GM23248 (cell line): ENCODE measurements at regions not wholly inside any gene's neighbourhood (a gene's known extent, or its start where the extent isn't known, plus 50 kb on each side); places are given as distances from the start of the nearest gene placed in this dataset.

ENCODE experiments used
- DNase-seq: peaks from one replicate; pipeline ENCODE4 v3.0.0-alpha.2; 2015
- H2AFZ ChIP-seq: fragments of 200-600 bp; sonication (generic); 2 replicates; pipeline ENCODE4 v1.6.1; 2016; ENCODE audit warnings: antibody characterized with exemption
- H3F3A ChIP-seq: fragments of 200-600 bp; sonication (generic); 2 replicates; pipeline ENCODE4 v1.6.1; 2016; ENCODE audit warnings: mild to moderate bottlenecking, antibody characterized with exemption, mixed run types; ENCODE audit not compliant: insufficient read depth
- H3K27ac ChIP-seq: fragments of 200-600 bp; sonication (generic); 2 replicates; pipeline ENCODE4 v1.5.1; 2016; ENCODE audit warnings: mild to moderate bottlenecking
- H3K27me3 ChIP-seq: fragments of 200-600 bp; sonication (generic); replicated peaks from 2 replicates; pipeline ENCODE4 v1.6.1; 2016; ENCODE audit warnings: mild to moderate bottlenecking; ENCODE audit not compliant: insufficient read depth
- H3K36me3 ChIP-seq: fragments of 200-600 bp; sonication (generic); 2 replicates; pipeline ENCODE4 v1.6.1; 2016; ENCODE audit warnings: low read depth, mild to moderate bottlenecking
- H3K4me1 ChIP-seq: fragments of 200-600 bp; sonication (generic); 2 replicates; pipeline ENCODE4 v1.6.1; 2016; ENCODE audit warnings: mild to moderate bottlenecking; ENCODE audit not compliant: insufficient read depth
- H3K4me2 ChIP-seq: fragments of 200-600 bp; sonication (generic); one replicate; pipeline ENCODE4 v1.6.1; 2016; ENCODE audit warnings: mild to moderate bottlenecking; ENCODE audit not compliant: unreplicated experiment
- H3K4me3 ChIP-seq: fragments of 200-600 bp; sonication (generic); 2 replicates; pipeline ENCODE4 v1.5.1; 2016; ENCODE audit warnings: mild to moderate bottlenecking
- H3K79me2 ChIP-seq: fragments of 200-600 bp; sonication (generic); 2 replicates; pipeline ENCODE4 v1.6.1; 2016; ENCODE audit warnings: mild to moderate bottlenecking; ENCODE audit not compliant: insufficient read depth
- H3K9ac ChIP-seq: fragments of 200-600 bp; sonication (generic); 2 replicates; pipeline ENCODE4 v1.6.1; 2016; ENCODE audit warnings: mild to moderate bottlenecking
- H3K9me2 ChIP-seq: fragments of 200-600 bp; sonication (generic); 2 replicates; pipeline ENCODE4 v1.6.1; 2016; ENCODE audit warnings: mixed run types, mild to moderate bottlenecking, moderate library complexity; ENCODE audit not compliant: insufficient read depth
- H3K9me3 ChIP-seq: fragments of 200-600 bp; sonication (generic); one replicate; pipeline ENCODE4 v1.6.1; 2017; ENCODE audit warnings: low read depth
- H4K20me1 ChIP-seq: fragments of 200-600 bp; sonication (generic); 2 replicates; pipeline ENCODE4 v1.6.0; 2016; ENCODE audit not compliant: insufficient read depth
- EZH2 ChIP-seq: fragments of 200-600 bp; sonication (generic); IDR thresholded peaks from 2 replicates; pipeline ENCODE4 v1.6.1; 2018; ENCODE audit warnings: antibody characterized with exemption, mild to moderate bottlenecking; ENCODE audit not compliant: insufficient read depth, poor library complexity, severe bottlenecking
- EZH2phosphoT487 ChIP-seq: fragments of 200-600 bp; sonication (generic); IDR thresholded peaks from 2 replicates; pipeline ENCODE4 v1.6.1; 2018; ENCODE audit warnings: antibody characterized with exemption, moderate library complexity, mild to moderate bottlenecking, low read depth; ENCODE audit not compliant: insufficient read depth
- WGBS, 2 experiments: methylation state at CpG; one replicate each; pipeline ENCODE4 v1.1.6; 2015 to 2017; ENCODE audit warnings: low lambda C conversion rate in 2 of 2, low coverage in 1 of 2; ENCODE audit errors: missing lambda C conversion rate in 2 of 2; 5-methylcytosine and 5-hydroxymethylcytosine counted together
- in situ Hi-C: fragments of 300-500 bp; cut with MboI; formaldehyde crosslinking; loops from 2 replicates; pipeline ENCODE4 v1.15.0; 2020

DNA sequence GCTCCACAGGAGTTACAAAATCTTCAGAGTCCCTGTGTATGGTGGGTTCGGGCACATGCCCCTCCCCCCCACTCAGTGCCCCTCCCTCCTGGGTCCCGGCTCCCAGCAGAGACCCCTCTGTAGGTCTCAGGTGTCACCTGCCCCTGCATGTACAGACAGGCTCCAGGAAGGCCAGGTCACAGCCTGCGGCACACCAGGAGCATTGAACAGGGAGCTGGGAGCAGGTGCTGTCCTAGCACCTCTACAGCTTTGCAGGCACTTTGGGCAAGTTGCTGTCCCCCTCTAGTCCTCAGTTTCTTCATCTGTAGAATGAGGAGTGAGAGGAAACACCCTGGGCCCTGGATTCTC, 80.1 kb upstream of the RTL6 start:
- no peak overlapping the region for H2AFZ ChIP-seq
- H4K20me1 ChIP-seq = no peaks in the 10 kb centered on the region
- no peaks in the 10 kb centered on the region for H3K79me2 ChIP-seq
- TF ChIP-seq EZH2phosphoT487 (no peak), EZH2 (no peak)
- H3K27ac ChIP-seq = no peak overlapping the region
- H3K4me3 ChIP-seq = no peak overlapping the region
- no peaks in the 10 kb centered on the region for H3K9me2 ChIP-seq
- peaks cover 7% of the 10 kb centered on the region for H3K4me1 ChIP-seq
- 71 to 73% methylated on average over 3 of the region's 3 CpGs for WGBS, 2 experiments
- no peaks in the 10 kb centered on the region; the same call in 1 of the 2 replicates for H3F3A ChIP-seq
- H3K9ac ChIP-seq = no peak overlapping the region
- no peak overlapping the region for H3K4me2 ChIP-seq
- no peaks in the 10 kb centered on the region for H3K27me3 ChIP-seq
- DNase-seq = no peak
- H3K36me3 ChIP-seq = no peaks in the 10 kb centered on the region
- in situ Hi-C loops = no loop called here
- H3K9me3 ChIP-seq = no peaks in the 10 kb centered on the region

DNA sequence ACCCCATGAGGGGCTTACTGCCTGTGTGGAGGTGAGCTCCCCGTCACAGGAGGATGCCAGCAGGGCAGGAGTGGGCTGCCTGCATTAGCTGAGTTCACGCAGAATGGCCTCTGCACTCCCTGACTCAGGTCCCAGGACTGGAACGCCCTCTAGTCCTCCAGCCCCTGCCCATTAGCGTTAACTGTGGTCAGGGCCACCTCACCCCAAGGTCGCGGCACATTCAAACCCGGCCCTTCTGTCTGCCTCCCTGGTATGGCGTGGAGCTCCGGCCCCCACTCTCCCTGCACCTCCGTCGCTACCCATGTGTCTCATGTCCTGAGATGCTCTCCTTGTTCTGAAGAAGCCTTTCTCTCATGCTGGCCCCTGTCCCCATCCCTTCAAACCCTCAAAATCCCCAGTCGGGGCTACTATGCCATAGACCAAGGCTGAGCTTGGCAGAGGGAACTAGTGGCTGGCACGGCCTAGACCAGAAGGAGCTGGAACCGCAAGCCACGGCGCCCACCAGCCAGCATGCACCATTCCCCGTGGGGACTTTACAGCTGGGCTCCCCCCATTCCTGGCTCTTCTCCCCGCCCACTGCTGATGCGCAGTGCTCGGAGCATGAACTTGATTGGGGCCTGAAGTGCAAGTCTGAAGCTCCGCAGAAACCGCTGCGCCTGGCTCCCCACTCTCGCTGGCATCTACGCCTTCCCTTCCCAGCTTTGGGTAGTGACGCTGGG, 79.5 kb upstream of the RTL6 start:
- no peaks in the 10 kb centered on the region for H3K79me2 ChIP-seq
- H3K4me2 ChIP-seq = no peak overlapping the region
- TF ChIP-seq EZH2phosphoT487 (no peak), EZH2 (no peak)
- H2AFZ ChIP-seq = no peak overlapping the region
- H3K9ac ChIP-seq = no peak overlapping the region
- no peak overlapping the region for H3K4me3 ChIP-seq
- H4K20me1 ChIP-seq = no peaks in the 10 kb centered on the region
- no peaks in the 10 kb centered on the region for H3K9me2 ChIP-seq
- DNase-seq = no peak
- no peaks in the 10 kb centered on the region for H3K27me3 ChIP-seq
- no peak overlapping the region for H3K27ac ChIP-seq
- WGBS, 2 experiments = 86 to 87% methylated on average over 22 to 25 of the region's 26 CpGs
- in situ Hi-C loops = no loop called here
- H3K9me3 ChIP-seq = no peaks in the 10 kb centered on the region
- H3K36me3 ChIP-seq = no peaks in the 10 kb centered on the region
- H3F3A ChIP-seq = no peaks in the 10 kb centered on the region; the same call in 1 of the 2 replicates
- H3K4me1 ChIP-seq = peaks cover 4% of the 10 kb centered on the region

DNA sequence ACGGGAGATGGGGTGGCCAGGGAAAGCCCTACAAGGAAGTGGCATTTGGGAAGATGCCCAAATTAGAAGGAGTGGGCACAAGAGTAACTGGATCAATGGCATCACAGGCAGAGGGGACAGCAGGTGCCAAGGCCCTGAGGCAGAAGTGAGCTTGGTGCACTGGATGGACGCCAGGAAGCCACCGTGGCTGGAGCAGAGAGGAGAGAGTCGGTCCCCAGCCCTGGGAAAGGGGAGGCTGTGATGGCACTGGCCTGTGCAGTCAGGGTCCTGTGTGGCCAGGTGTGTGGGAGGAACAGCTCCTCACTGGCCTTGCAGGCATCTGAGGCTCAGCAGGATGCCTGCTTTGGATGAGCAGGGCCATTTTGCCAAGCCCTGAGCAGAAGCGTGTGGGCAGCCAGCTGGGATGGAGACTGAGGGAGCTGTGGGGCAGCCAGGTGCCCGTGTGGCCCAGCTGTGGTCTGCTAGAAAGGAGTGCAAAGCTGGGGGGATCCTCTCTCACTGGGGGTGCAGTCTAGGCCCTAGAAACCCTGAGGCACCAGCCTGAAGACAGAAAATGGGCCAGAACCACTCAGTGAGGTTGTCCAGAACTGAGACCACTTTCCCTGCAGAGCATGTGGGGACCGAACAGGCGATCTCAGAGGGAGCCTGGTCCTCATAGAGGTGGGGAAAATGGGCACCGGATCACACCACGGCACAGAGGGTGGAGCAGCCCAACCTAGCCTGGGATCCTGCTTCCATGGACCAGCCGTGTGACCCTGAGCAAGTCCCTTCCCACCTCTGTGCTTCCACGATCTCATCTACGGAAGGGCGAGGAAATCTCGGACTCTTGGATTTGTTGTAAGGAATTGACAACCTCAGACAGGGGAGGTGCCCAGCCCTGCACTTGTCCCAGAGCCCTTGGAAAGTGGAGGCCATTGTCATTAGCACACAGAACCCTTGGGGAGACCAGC, 78.6 kb upstream of the RTL6 start:
- H3F3A ChIP-seq = no peaks in the 10 kb centered on the region; the same call in 1 of the 2 replicates
- H3K27ac ChIP-seq = no peak overlapping the region
- H2AFZ ChIP-seq = no peak overlapping the region
- no peaks in the 10 kb centered on the region for H3K36me3 ChIP-seq
- no peak for TF ChIP-seq EZH2
- no peak for TF ChIP-seq EZH2phosphoT487
- DNase-seq = no peak
- no peaks in the 10 kb centered on the region for H3K79me2 ChIP-seq
- no peak overlapping the region for H3K4me3 ChIP-seq
- no peaks in the 10 kb centered on the region for H3K9me2 ChIP-seq
- no peaks in the 10 kb centered on the region for H3K27me3 ChIP-seq
- no peaks in the 10 kb centered on the region for H4K20me1 ChIP-seq
- H3K4me2 ChIP-seq = no peak overlapping the region
- H3K9me3 ChIP-seq = no peaks in the 10 kb centered on the region
- 79 to 81% methylated on average over 15 of the region's 15 CpGs for WGBS, 2 experiments
- no peak overlapping the region for H3K9ac ChIP-seq
- in situ Hi-C loops = no loop called here
- peaks cover 4% of the 10 kb centered on the region for H3K4me1 ChIP-seq

DNA sequence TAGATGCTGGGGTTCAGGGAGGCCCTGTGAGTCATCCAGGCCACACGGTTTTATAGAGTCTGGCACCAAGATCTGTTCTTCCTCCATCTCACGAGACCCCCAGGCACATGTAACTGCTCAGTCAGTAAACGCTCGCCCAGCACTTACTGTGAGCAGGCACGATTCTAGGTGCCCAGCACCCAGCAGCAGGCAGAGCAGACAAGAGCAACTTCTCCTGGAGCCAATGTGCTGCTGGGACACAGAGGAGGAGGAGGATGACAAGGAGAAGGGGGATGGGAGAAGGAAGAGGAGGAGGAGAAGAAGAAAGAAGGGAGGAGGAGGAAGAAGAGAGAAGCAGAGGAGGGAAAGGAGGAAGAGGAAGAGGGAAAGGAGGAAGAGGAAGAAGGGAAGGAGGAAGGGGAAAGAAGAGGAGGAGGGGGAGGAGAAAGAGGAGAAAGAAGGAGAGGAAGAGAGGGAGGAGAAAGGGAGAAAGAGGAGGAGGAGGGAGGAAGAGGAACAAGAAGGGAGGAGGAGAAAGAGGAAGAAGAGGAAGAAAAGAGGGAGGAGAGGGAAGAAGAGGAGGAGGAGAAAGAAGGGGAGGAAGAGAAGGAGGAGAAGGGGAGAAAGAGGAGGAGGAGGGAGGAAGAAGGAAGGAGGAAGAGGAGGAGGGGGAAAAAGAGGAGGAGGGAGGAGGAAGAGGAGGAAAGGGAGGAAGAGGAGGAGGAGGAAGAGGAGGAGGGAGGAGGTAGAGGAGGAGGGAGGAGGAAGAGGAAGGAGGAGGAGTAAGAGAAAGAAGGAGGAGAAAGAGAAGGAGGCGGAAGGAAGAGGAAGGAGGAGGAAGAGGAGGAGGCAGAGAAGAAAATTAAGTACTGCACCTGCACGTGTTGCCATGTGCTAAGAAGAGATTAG, 77.6 kb upstream of the RTL6 start:
- Histone ChIP-seq H3F3A (no peaks in the 10 kb centered on the region; the same call in 1 of the 2 replicates), H3K36me3 (no peaks in the 10 kb centered on the region), H3K4me1 (peaks cover 4% of the 10 kb centered on the region), H3K9ac (no peak overlapping the region), H3K9me3 (no peaks in the 10 kb centered on the region), H3K27me3 (no peaks in the 10 kb centered on the region), H3K4me2 (no peak overlapping the region), H3K27ac (no peak overlapping the region), H3K79me2 (no peaks in the 10 kb centered on the region), H2AFZ (no peak overlapping the region), H3K4me3 (no peak overlapping the region), H4K20me1 (no peaks in the 10 kb centered on the region), H3K9me2 (no peaks in the 10 kb centered on the region)
- in situ Hi-C loops = no loop called here
- DNase-seq = no peak
- TF ChIP-seq EZH2phosphoT487 (no peak), EZH2 (no peak)
- WGBS, 2 experiments = 85 to 86% methylated on average over 7 of the region's 7 CpGs
